Endodermal cell (in vitro differentiated cells): ENCODE measurements at regions not wholly inside any gene's neighbourhood (a gene's known extent, or its start where the extent isn't known, plus 50 kb on each side); places are given as distances from the start of the nearest gene placed in this dataset.

Experiments used
- DNase-seq: peaks from one replicate; pipeline ENCODE4 v3.0.0-alpha.2; 2017
- H3K27ac ChIP-seq: 2 replicates; pipeline ENCODE4 v1.5.1; 2013; ENCODE audit warnings: mild to moderate bottlenecking, low read depth, low read length, moderate library complexity
- H3K27me3 ChIP-seq: 2 replicates; pipeline ENCODE4 v1.6.1; 2013; ENCODE audit warnings: mild to moderate bottlenecking, low read length, moderate library complexity; ENCODE audit not compliant: insufficient read depth, control insufficient read depth, poor library complexity, severe bottlenecking
- H3K36me3 ChIP-seq: 2 replicates; pipeline ENCODE4 v1.7.0; 2013; ENCODE audit warnings: mild to moderate bottlenecking, low read length, moderate library complexity; ENCODE audit not compliant: control insufficient read depth, insufficient read depth
- H3K4me1 ChIP-seq: one replicate; pipeline ENCODE4 v1.7.0; 2013; ENCODE audit warnings: low read length; ENCODE audit not compliant: control insufficient read depth, insufficient read depth
- H3K4me3 ChIP-seq: 2 replicates; pipeline ENCODE4 v1.5.1; 2013; ENCODE audit warnings: mild to moderate bottlenecking, low read length, moderate library complexity
- H3K9ac ChIP-seq: 2 replicates; pipeline ENCODE4 v1.6.1; 2013; ENCODE audit warnings: mild to moderate bottlenecking, low read length, moderate library complexity; ENCODE audit not compliant: poor library complexity, severe bottlenecking; ENCODE audit errors: extremely low read depth
- H3K9me3 ChIP-seq: 2 replicates; pipeline ENCODE4 v1.6.1; 2013; ENCODE audit warnings: mild to moderate bottlenecking, low read length, moderate library complexity; ENCODE audit not compliant: control insufficient read depth
- H3K27ac Mint-ChIP-seq: 2 replicates; pipeline ENCODE4 v1.8.0; 2020; ENCODE audit warnings: mixed read lengths
- H3K27me3 Mint-ChIP-seq: 2 replicates; pipeline ENCODE4 v1.8.0; 2021; ENCODE audit warnings: mild to moderate bottlenecking, mixed read lengths; ENCODE audit not compliant: insufficient read depth
- H3K36me3 Mint-ChIP-seq: 2 replicates; pipeline ENCODE4 v1.8.0; 2020; ENCODE audit warnings: low read depth, mixed read lengths
- H3K4me1 Mint-ChIP-seq: 2 replicates; pipeline ENCODE4 v1.8.0; 2020; ENCODE audit warnings: mixed read lengths
- H3K4me3 Mint-ChIP-seq: 2 replicates; pipeline ENCODE4 v1.8.0; 2020; ENCODE audit warnings: mild to moderate bottlenecking, moderate library complexity, mixed read lengths
- H3K9me3 Mint-ChIP-seq: 2 replicates; pipeline ENCODE4 v1.8.0; 2020; ENCODE audit warnings: mild to moderate bottlenecking, mixed read lengths
- CTCF ChIP-seq: fragments of 200-600 bp; sonication (generic); conservative IDR thresholded peaks from 2 replicates; pipeline ENCODE4 v1.5.0; 2021; ENCODE audit warnings: antibody characterized with exemption, mild to moderate bottlenecking
- WGBS, 2 experiments: methylation state at CpG; one replicate each; pipeline versions ENCODE4 v1.1.5 to v1.1.7; 2013; ENCODE audit warnings: missing lambda C conversion rate in 2 of 2, mixed read lengths in 1 of 2; ENCODE audit not compliant: insufficient coverage in 1 of 2, insufficient read length in 1 of 2; 5-methylcytosine and 5-hydroxymethylcytosine counted together

GRCh38 chr10:29857843-29858701 lies 201.3 kb downstream of the JCAD start:
- no peak overlapping the region for H3K27ac Mint-ChIP-seq

GRCh38 chr10:29856295-29856694 lies 203.1 kb downstream of the JCAD start:
- Histone ChIP-seq H3K36me3 (no peaks in the 10 kb centered on the region), H3K9me3 (no peaks in the 10 kb centered on the region), H3K9ac (no peak overlapping the region), H3K27ac (no peak overlapping the region), H3K4me1 (no peaks in the 10 kb centered on the region), H3K27me3 (peaks cover 4% of the 10 kb centered on the region), H3K4me3 (no peak overlapping the region)
- peaks cover 4% of the 10 kb centered on the region for H3K4me1 Mint-ChIP-seq
- no peak for TF ChIP-seq CTCF
- no peaks in the 10 kb centered on the region for H3K27me3 Mint-ChIP-seq
- no peaks in the 10 kb centered on the region for H3K9me3 Mint-ChIP-seq
- H3K36me3 Mint-ChIP-seq: no peaks in the 10 kb centered on the region
- no peak for DNase-seq
- 90 to 100% methylated on average over 1 to 2 of the region's 3 CpGs for WGBS, 2 experiments
- no peak overlapping the region for H3K27ac Mint-ChIP-seq
- H3K4me3 Mint-ChIP-seq: no peak overlapping the region

More at GRCh38 chr10:29857843-29858701, 201.3 kb downstream of the JCAD start:
- peak; percentile 78 for DNase-seq
- H3K36me3 ChIP-seq: no peaks in the 10 kb centered on the region
- no peaks in the 10 kb centered on the region for H3K36me3 Mint-ChIP-seq
- H3K4me1 ChIP-seq: no peaks in the 10 kb centered on the region
- peaks cover 4% of the 10 kb centered on the region for H3K27me3 ChIP-seq
- H3K9ac ChIP-seq: no peak overlapping the region
- TF ChIP-seq CTCF: peak; percentile 77
- no peak overlapping the region for H3K4me3 ChIP-seq
- H3K4me3 Mint-ChIP-seq: no peak overlapping the region
- H3K27me3 Mint-ChIP-seq: no peaks in the 10 kb centered on the region
- no peaks in the 10 kb centered on the region for H3K9me3 Mint-ChIP-seq
- H3K9me3 ChIP-seq: no peaks in the 10 kb centered on the region
- 49 to 68% methylated on average over 11 of the region's 11 CpGs for WGBS, 2 experiments
- H3K4me1 Mint-ChIP-seq: peaks cover 4% of the 10 kb centered on the region
- H3K27ac ChIP-seq: no peak overlapping the region

- no peak overlapping the region for H3K4me3 ChIP-seq
- no peaks in the 10 kb centered on the region for H3K36me3 ChIP-seq
- H3K27me3 ChIP-seq: no peaks in the 10 kb centered on the region
- H3K4me1 ChIP-seq: no peaks in the 10 kb centered on the region
- Mint-ChIP-seq H3K27me3 (no peaks in the 10 kb centered on the region), H3K4me1 (peaks cover 4% of the 10 kb centered on the region), H3K4me3 (no peak overlapping the region), H3K27ac (no peak overlapping the region), H3K9me3 (no peaks in the 10 kb centered on the region), H3K36me3 (no peaks in the 10 kb centered on the region)
- WGBS, 2 experiments: 93 to 98% methylated on average over 3 to 4 of the region's 4 CpGs
- no peak overlapping the region for H3K9ac ChIP-seq
- TF ChIP-seq CTCF: no peak
- DNase-seq: no peak
- no peak overlapping the region for H3K27ac ChIP-seq
- no peaks in the 10 kb centered on the region for H3K9me3 ChIP-seq
These were observed 205.5 kb downstream of the JCAD start for GRCh38 chr10:29853913-29854312.
